Thyroid gland (tissue), 4 donors: ENCODE measurements at regions not wholly inside any gene's neighbourhood (a gene's known extent, or its start where the extent isn't known, plus 50 kb on each side); places are given as distances from the start of the nearest gene placed in this dataset.

ENCODE experiments used
- DNase-seq, 2 donors: peaks; one replicate each; pipeline ENCODE4 v3.0.0-alpha.2; 2019
- H3K27ac ChIP-seq, 3 donors: fragments of 200-600 bp; sonication (generic); 1 replicate in 2 of 3; 2 replicates in 1 of 3; pipeline ENCODE4 v1.5.1; 2016 to 2019; ENCODE audit warnings: mild to moderate bottlenecking in 1 of 3, moderate library complexity in 1 of 3
- H3K27me3 ChIP-seq: fragments of 200-600 bp; sonication (generic); one replicate; pipeline ENCODE4 v1.5.1; 2019
- H3K36me3 ChIP-seq, 2 donors: fragments of 200-600 bp; sonication (generic); one replicate each; pipeline ENCODE4 v1.5.1; 2016 to 2019
- H3K4me1 ChIP-seq, 2 donors: fragments of 200-600 bp; sonication (generic); one replicate each; pipeline ENCODE4 v1.5.1; 2017 to 2019
- H3K4me3 ChIP-seq, 3 donors: fragments of 200-600 bp; sonication (generic); replicated peaks in 1 of 3; 1 replicate in 2 of 3; 2 replicates in 1 of 3; pipeline ENCODE4 v1.5.1; 2016; ENCODE audit warnings: mild to moderate bottlenecking in 1 of 3
- H3K9me3 ChIP-seq: fragments of 200-600 bp; sonication (generic); one replicate; pipeline ENCODE4 v1.5.1; 2017
- CTCF ChIP-seq, 6 experiments: fragments of 200-600 bp in 3 of 6; fragments of 450-650 bp in 3 of 6; sonication (generic) in 3 of 6; IDR thresholded peaks; one replicate each; pipeline ENCODE4 v1.5.1; 2016 to 2019; ENCODE audit warnings: antibody characterized with exemption in 6 of 6, mild to moderate bottlenecking in 2 of 6, inconsistent platforms in 1 of 6, moderate library complexity in 1 of 6
- POLR2A ChIP-seq, 2 donors: fragments of 450-650 bp; IDR thresholded peaks; one replicate each; pipeline ENCODE4 v1.6.1; 2017; ENCODE audit warnings: antibody characterized with exemption in 2 of 2, mild to moderate bottlenecking in 2 of 2, moderate library complexity in 1 of 2
- WGBS, 2 donors: methylation state at CpG; one replicate each; pipeline ENCODE4 v1.1.5; 2017; 5-methylcytosine and 5-hydroxymethylcytosine counted together
- intact Hi-C: fragments of 100-400 bp; cut with DNase I; formaldehyde crosslinking; loops from one replicate; pipeline ENCODE4 v1.15.1; 2023

- WGBS, 2 donors: 77 to 86% methylated on average over 2 of the region's 2 CpGs
- TF ChIP-seq CTCF (IDR thresholded peaks at IDR 0.05) (no peak), POLR2A (IDR thresholded peaks at IDR 0.05) (no peak)
Measured at GRCh38 chr7:38052786-38053185, 125.3 kb upstream of the STARD3NL start.

GRCh38 chr7:38054199-38054598, 123.8 kb upstream of the STARD3NL start:
- DNase-seq: no peak
- Histone ChIP-seq H3K4me3 (no peak overlapping the region), H3K27me3 (no peaks in the 10 kb centered on the region), H3K9me3 (no peaks in the 10 kb centered on the region), H3K36me3 (no peaks in the 10 kb centered on the region), H3K27ac (no peak overlapping the region), H3K4me1 (peaks cover 0 to 4% of the 10 kb centered on the region in 2 donors)
- intact Hi-C loops: no loop called here
- WGBS, 2 donors: 89 to 93% methylated on average over 3 of the region's 3 CpGs
- TF ChIP-seq POLR2A (IDR thresholded peaks at IDR 0.05) (no peak), CTCF (IDR thresholded peaks at IDR 0.05) (no peak)

More at GRCh38 chr7:38052786-38053185, 125.3 kb upstream of the STARD3NL start:
- Histone ChIP-seq H3K27ac (no peak overlapping the region), H3K36me3 (no peaks in the 10 kb centered on the region), H3K27me3 (no peaks in the 10 kb centered on the region), H3K4me3 (no peak overlapping the region), H3K9me3 (no peaks in the 10 kb centered on the region), H3K4me1 (peaks cover 0 to 3% of the 10 kb centered on the region in 2 donors)
- intact Hi-C loops: no loop called here
- no peak for DNase-seq

- intact Hi-C loops: no loop called here
- H3K36me3 ChIP-seq: no peaks in the 10 kb centered on the region
- 36 to 47% methylated on average over 4 of the region's 4 CpGs for WGBS, 2 donors
Measured at GRCh38 chr7:38057829-38058228, 120.2 kb upstream of the STARD3NL start.

GRCh38 chr7:38060116-38060515, 117.9 kb upstream of the STARD3NL start:
- intact Hi-C loops: no loop called here
- TF ChIP-seq CTCF (IDR thresholded peaks at IDR 0.05) (no peak), POLR2A (IDR thresholded peaks at IDR 0.05) (no peak)
- H3K27me3 ChIP-seq: no peaks in the 10 kb centered on the region
- H3K4me1 ChIP-seq: peaks cover 0 to 7% of the 10 kb centered on the region in 2 donors
- H3K36me3 ChIP-seq: no peaks in the 10 kb centered on the region
- DNase-seq: no peak
- no peak overlapping the region for H3K27ac ChIP-seq
- H3K4me3 ChIP-seq: no peak overlapping the region
- 72 to 90% methylated on average over 4 of the region's 4 CpGs for WGBS, 2 donors
- H3K9me3 ChIP-seq: no peaks in the 10 kb centered on the region

More at GRCh38 chr7:38057829-38058228, 120.2 kb upstream of the STARD3NL start:
- peak; percentile 22 to 47 for DNase-seq
- no peak overlapping the region for H3K4me3 ChIP-seq
- TF ChIP-seq CTCF (IDR thresholded peaks at IDR 0.05) (no peak), POLR2A (IDR thresholded peaks at IDR 0.05) (no peak)
- peaks cover 0 to 7% of the 10 kb centered on the region in 2 donors for H3K4me1 ChIP-seq
- H3K27ac ChIP-seq: no peak overlapping the region
- no peaks in the 10 kb centered on the region for H3K9me3 ChIP-seq
- H3K27me3 ChIP-seq: no peaks in the 10 kb centered on the region

GRCh38 chr7:38060637-38061036, 117.4 kb upstream of the STARD3NL start:
- H3K27ac ChIP-seq: no peak overlapping the region
- TF ChIP-seq CTCF (IDR thresholded peaks at IDR 0.05): no peak
- TF ChIP-seq POLR2A (IDR thresholded peaks at IDR 0.05): no peak
- intact Hi-C loops: no loop called here
- H3K4me1 ChIP-seq: peaks cover 0 to 7% of the 10 kb centered on the region in 2 donors
- DNase-seq: no peak
- no peaks in the 10 kb centered on the region for H3K36me3 ChIP-seq
- H3K4me3 ChIP-seq: no peak overlapping the region
- 92 to 95% methylated on average over 1 of the region's 1 CpG for WGBS, 2 donors
- H3K9me3 ChIP-seq: no peaks in the 10 kb centered on the region
- H3K27me3 ChIP-seq: no peaks in the 10 kb centered on the region
